GM12892 (cell line): ENCODE measurements at regions not wholly inside any gene's neighbourhood (a gene's known extent, or its start where the extent isn't known, plus 50 kb on each side); places are given as distances from the start of the nearest gene placed in this dataset.
A peak's percentile ranks its signal among the peaks of the same experiment; 100 is the strongest.

Experiments used
- DNase-seq: peaks from one replicate; pipeline ENCODE4 v3.0.0; 2011; ENCODE audit not compliant: insufficient read length
- FAIRE-seq: peaks from 2 replicates; lab custom pipeline; 2011; peaks lifted over from hg19 to GRCh38; lab: Jason Lieb, UNC
- POLR2A ChIP-seq: IDR thresholded peaks from 2 replicates; pipeline ENCODE4 v1.6.1; 2011; ENCODE audit warnings: low read depth, low read length, control low read depth
- POLR2AphosphoS5 ChIP-seq: IDR thresholded peaks from 2 replicates; pipeline ENCODE4 v1.6.1; 2011; ENCODE audit warnings: low read depth, low read length, control low read depth
- TAF1 ChIP-seq: IDR thresholded peaks from 2 replicates; pipeline ENCODE4 v1.6.1; 2011; ENCODE audit warnings: low read depth, mild to moderate bottlenecking, control low read depth, low read length, borderline replicate concordance

GRCh38 chr6:12410946-12411345, 120.8 kb downstream of the EDN1 start:
- no peak for DNase-seq
- peak; percentile 5 for FAIRE-seq

GRCh38 chr6:12414096-12414675, 124.0 kb downstream of the EDN1 start:
- FAIRE-seq (no peak), DNase-seq (no peak)
- TF ChIP-seq POLR2AphosphoS5 (no peak), TAF1 (no peak), POLR2A (no peak)

More at GRCh38 chr6:12410946-12411345, 120.8 kb downstream of the EDN1 start:
- TF ChIP-seq POLR2A (no peak), TAF1 (no peak), POLR2AphosphoS5 (no peak)

DNA sequence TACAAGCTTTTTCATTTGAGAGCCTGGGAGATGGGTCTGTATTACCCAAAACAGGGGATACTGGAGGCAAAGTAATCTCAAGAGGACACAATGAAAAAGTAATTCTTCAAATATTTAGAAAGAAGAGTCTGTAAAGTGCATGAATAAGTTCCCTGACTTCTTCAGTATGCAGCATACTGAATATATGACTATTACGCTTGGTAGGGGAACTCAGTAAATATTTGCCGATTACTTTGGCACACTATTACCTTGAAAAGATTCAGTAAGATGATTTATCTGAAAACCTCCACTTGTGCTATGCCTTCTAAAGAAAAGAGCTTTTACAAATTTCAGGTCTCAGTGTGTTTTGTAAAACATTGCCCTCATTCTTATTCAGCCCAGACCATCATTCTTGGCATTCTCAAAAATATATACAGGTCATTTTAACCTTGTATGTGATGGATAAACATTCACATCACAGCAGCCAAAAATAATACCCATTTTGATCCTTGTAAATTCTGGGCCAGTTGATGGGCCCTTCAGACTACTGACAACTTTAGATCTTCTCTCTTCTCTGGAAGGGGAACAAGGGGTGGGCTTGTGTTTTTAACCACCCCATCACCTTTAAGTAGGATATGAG, 125.9 kb downstream of the EDN1 start:
- TF ChIP-seq TAF1 (no peak), POLR2AphosphoS5 (no peak), POLR2A (no peak)
- no peak for FAIRE-seq
- DNase-seq = no peak

- no peak for FAIRE-seq
- TF ChIP-seq TAF1 (no peak), POLR2AphosphoS5 (no peak), POLR2A (no peak)
- DNase-seq = no peak
Observed at GRCh38 chr6:12417191-12417590, 127.0 kb downstream of the EDN1 start.

DNA sequence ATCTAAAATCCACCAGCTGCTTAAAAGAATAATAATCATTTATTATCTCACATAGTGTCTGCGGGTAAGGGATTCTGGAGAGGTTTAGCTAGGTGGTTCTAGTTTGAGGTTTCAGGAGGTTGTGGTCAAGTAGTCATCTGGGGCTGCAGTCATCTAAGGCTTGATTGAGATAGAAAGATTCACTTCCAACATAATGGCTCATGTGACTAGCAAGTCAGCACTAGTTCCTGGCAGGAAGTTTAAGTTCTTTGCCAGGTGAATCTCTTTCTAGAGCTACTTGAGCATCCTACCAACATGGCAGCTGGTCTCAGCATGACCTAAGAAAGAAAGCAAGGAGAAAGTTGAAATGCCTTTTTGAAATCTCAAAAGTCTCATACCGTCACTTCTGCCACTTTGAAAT, 128.8 kb downstream of the EDN1 start:
- FAIRE-seq (no peak), DNase-seq (no peak)
- no peak for TF ChIP-seq POLR2AphosphoS5
- no peak for TF ChIP-seq POLR2A
- no peak for TF ChIP-seq TAF1

- FAIRE-seq (no peak), DNase-seq (no peak)
- TF ChIP-seq POLR2AphosphoS5 (no peak), POLR2A (no peak), TAF1 (no peak)
Observed at GRCh38 chr6:12419631-12420272, 129.6 kb downstream of the EDN1 start.

GRCh38 chr6:12420626-12421025, 130.5 kb downstream of the EDN1 start:
- no peak for DNase-seq
- TF ChIP-seq POLR2AphosphoS5 (no peak), POLR2A (no peak), TAF1 (no peak)
- no peak for FAIRE-seq

DNA sequence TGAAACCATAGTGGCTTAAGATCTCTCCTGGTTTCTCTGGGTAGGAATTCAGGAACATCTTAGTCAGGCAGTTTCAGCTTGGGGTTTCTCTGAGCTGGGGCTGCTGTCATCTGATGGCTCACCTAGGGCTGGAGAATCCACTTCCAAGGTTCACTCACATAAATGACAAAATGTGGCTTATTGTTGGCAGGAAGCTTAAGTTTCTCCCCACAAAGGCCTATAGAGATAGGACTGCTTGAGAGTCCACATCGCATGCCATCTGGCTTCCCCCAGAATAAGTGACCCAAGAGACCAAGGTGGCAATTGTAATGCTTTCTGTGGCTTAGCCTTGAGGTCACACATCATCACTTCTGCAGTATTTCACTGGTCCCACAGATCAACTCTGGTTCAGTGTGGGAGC, 131.4 kb downstream of the EDN1 start:
- no peak for FAIRE-seq
- no peak for DNase-seq
- TF ChIP-seq POLR2A (no peak), TAF1 (no peak), POLR2AphosphoS5 (no peak)

DNA sequence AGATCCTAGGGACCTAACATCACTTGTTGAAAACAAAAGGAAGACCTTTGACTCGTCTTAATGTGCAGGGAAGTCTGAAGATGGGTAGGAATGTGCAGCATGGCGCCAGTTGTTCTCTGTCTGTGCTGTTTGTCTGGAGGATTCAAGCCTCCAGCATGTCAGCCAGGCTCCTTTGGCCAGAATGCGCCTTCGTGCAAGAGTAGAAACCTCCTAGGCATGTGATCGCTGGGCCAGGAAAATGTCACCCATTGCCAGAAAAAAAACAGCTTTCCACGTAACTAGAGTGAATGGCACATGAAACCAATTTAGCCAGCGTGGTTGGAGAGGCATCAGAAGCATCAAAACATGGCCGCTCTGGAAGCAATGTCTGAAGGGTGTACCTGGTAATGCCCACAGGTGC, 132.7 kb downstream of the EDN1 start:
- DNase-seq = no peak
- TF ChIP-seq TAF1 (no peak), POLR2AphosphoS5 (no peak), POLR2A (no peak)
- FAIRE-seq = no peak

- DNase-seq (no peak), FAIRE-seq (no peak)
- no peak for TF ChIP-seq POLR2AphosphoS5
- TF ChIP-seq POLR2A = no peak
- no peak for TF ChIP-seq TAF1
Observed at GRCh38 chr6:12423832-12424231, 133.7 kb downstream of the EDN1 start.

- DNase-seq (no peak), FAIRE-seq (no peak)
- TF ChIP-seq POLR2AphosphoS5 (no peak), POLR2A (no peak)
Observed at GRCh38 chr6:12426121-12426520, 136.0 kb downstream of the EDN1 start.

DNA sequence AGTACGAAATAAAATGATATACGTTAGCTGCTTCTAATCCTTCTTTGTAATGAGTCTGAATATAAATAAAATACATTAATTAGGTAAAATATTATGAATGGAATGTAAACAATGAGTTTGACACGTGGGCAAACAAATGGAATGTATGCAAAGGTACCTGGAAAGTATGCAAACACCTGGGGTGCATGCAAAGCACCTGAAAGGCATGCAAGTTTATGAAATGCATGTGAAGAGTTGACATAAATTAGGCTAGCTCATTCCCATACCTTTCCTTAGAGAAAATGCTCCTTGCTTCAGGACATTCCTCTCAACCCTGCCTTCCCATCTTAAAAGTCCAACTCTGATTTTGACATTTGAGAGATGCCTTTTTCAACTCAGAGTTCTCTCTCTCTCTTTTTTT, 140.9 kb downstream of the EDN1 start:
- TF ChIP-seq POLR2AphosphoS5 (no peak), TAF1 (no peak), POLR2A (no peak)
- FAIRE-seq (no peak), DNase-seq (no peak)
